HepG2 (cell line): ENCODE measurements at regions not wholly inside any gene's neighbourhood (a gene's known extent, or its start where the extent isn't known, plus 50 kb on each side); places are given as distances from the start of the nearest gene placed in this dataset.

Experiments
- ATAC-seq: fragments of 200-7000 bp; cut with Tn5 transposase; 3 replicates; pipeline ENCODE4 v1.9.1; 2020; ENCODE audit warnings: mild to moderate bottlenecking, moderate library complexity
- BruUV-seq: library from RNA; stranded (reverse); fragments of 400-500 nt; replicated peaks from 2 replicates; lab custom pipeline; 2021; lab: Mats Ljungman, UMichigan
- CTCF ChIA-PET: fragments of 300-600 bp; formaldehyde crosslinking; extraction: SDS; loops from one replicate; lab custom pipeline; 2021; ENCODE audit warnings: low total read pairs, inconsistent platforms, low intra/inter-chr PET ratio; lab: Yijun Ruan, JAX
- POLR2A ChIA-PET: fragments of 350-600 bp; sonication (Branson Sonifier 250); formaldehyde crosslinking; loops from one replicate; lab custom pipeline; 2020; ENCODE audit warnings: antibody characterized with exemption, inconsistent platforms; lab: Yijun Ruan, JAX
- DNase-seq: peaks from one replicate; pipeline ENCODE4 v3.0.0-alpha.2; 2015; ENCODE audit warnings: low spot score
- FAIRE-seq: peaks from 3 replicates; lab custom pipeline; 2011; peaks lifted over from hg19 to GRCh38; lab: Jason Lieb, UNC
- H2AFZ ChIP-seq: one replicate; pipeline ENCODE4 v1.6.1; 2011; ENCODE audit warnings: low read length, inconsistent platforms
- H3K27ac ChIP-seq: fragments of 300-600 bp; 3 replicates; pipeline ENCODE4 v1.8.0; 2011; ENCODE audit warnings: mixed run types, mild to moderate bottlenecking, mixed read lengths, low read length, inconsistent platforms; ENCODE audit not compliant: insufficient read depth; ENCODE audit errors: extremely low read length
- H3K27me3 ChIP-seq, 2 experiments: fragments of 200-600 bp in 1 of 2; 2 replicates in 1 of 2; 3 replicates in 1 of 2; pipeline versions ENCODE4 v1.6.0 to v1.8.0; 2011; ENCODE audit warnings: low read length in 2 of 2, mild to moderate bottlenecking in 2 of 2, moderate library complexity in 2 of 2, inconsistent platforms in 1 of 2; ENCODE audit not compliant: insufficient read depth in 2 of 2, control insufficient read depth in 1 of 2
- H3K36me3 ChIP-seq, 2 experiments: fragments of 200-600 bp in 1 of 2; replicated peaks in 1 of 2; 2 replicates in 1 of 2; 3 replicates in 1 of 2; pipeline versions ENCODE4 v1.5.1 to v1.8.0; 2011; ENCODE audit warnings: low read length in 2 of 2, inconsistent platforms in 1 of 2; ENCODE audit not compliant: insufficient read depth in 2 of 2, control insufficient read depth in 1 of 2
- H3K4me1 ChIP-seq: 2 replicates; pipeline ENCODE4 v1.5.1; 2012; ENCODE audit warnings: low read length, inconsistent platforms; ENCODE audit not compliant: insufficient read depth
- H3K4me2 ChIP-seq: 2 replicates; pipeline ENCODE4 v1.6.0; 2011; ENCODE audit warnings: low read depth, low read length, inconsistent platforms
- H3K4me3 ChIP-seq, 3 experiments: fragments of 200-600 bp in 1 of 3; sonication (generic), shearing (Covaris generic) in 1 of 3; replicated peaks in 1 of 3; 2 replicates each; pipeline ENCODE4 v1.5.1; 2011 to 2016; ENCODE audit warnings: low read length in 3 of 3, inconsistent platforms in 2 of 3, low read depth in 2 of 3, mild to moderate bottlenecking in 2 of 3, control low read depth in 1 of 3, mixed read lengths in 1 of 3; ENCODE audit not compliant: insufficient read depth in 1 of 3
- H3K79me2 ChIP-seq: one replicate; pipeline ENCODE4 v1.6.1; 2011; ENCODE audit warnings: low read length, inconsistent platforms; ENCODE audit not compliant: insufficient read depth
- H3K9ac ChIP-seq: 2 replicates; pipeline ENCODE4 v1.6.0; 2011; ENCODE audit warnings: mild to moderate bottlenecking, low read depth, low read length, inconsistent platforms; ENCODE audit not compliant: insufficient read depth
- H3K9me3 ChIP-seq: 2 replicates; pipeline ENCODE4 v1.5.1; 2012; ENCODE audit warnings: mild to moderate bottlenecking, low read length
- H4K20me1 ChIP-seq: 2 replicates; pipeline ENCODE4 v1.6.0; 2011; ENCODE audit warnings: inconsistent platforms, mild to moderate bottlenecking, low read length, moderate library complexity; ENCODE audit not compliant: insufficient read depth
- ARID5B ChIP-seq: IDR thresholded peaks from 2 replicates; pipeline ENCODE4 v1.4.0; 2020; ENCODE audit warnings: mild to moderate bottlenecking, missing genetic modification reagents
- ARNT ChIP-seq: fragments of 450-650 bp; IDR thresholded peaks from 2 replicates; pipeline ENCODE4 v1.6.1; 2017
- GPBP1L1 ChIP-seq: sonication (generic); formaldehyde crosslinking; IDR thresholded peaks from 2 replicates; pipeline ENCODE4 v1.5.0; 2020; ENCODE audit warnings: mild to moderate bottlenecking, missing genetic modification reagents
- PRMT3 ChIP-seq: sonication (generic); formaldehyde crosslinking; IDR thresholded peaks from 2 replicates; pipeline ENCODE4 v1.8.1; 2022; ENCODE audit warnings: low read depth, mild to moderate bottlenecking, moderate library complexity, missing genetic modification reagents, borderline replicate concordance
- RFXAP ChIP-seq: sonication (generic); formaldehyde crosslinking; IDR thresholded peaks from 2 replicates; pipeline ENCODE4 v1.4.0; 2020; ENCODE audit warnings: missing genetic modification reagents, borderline replicate concordance
- SMC3 ChIP-seq: IDR thresholded peaks from 2 replicates; pipeline ENCODE4 v1.6.1; 2011; ENCODE audit warnings: low read length, improper control_type of control experiment
- STAG1 ChIP-seq: sonication (generic); formaldehyde crosslinking; IDR thresholded peaks from 2 replicates; pipeline ENCODE4 v1.4.0; 2020; ENCODE audit warnings: missing genetic modification reagents
- USF2 ChIP-seq, 2 experiments: sonication (generic) in 1 of 2; formaldehyde crosslinking in 1 of 2; IDR thresholded peaks; 2 replicates each; pipeline versions ENCODE4 v1.5.1 to v1.6.1; 2011 to 2020; ENCODE audit warnings: borderline replicate concordance in 1 of 2, low read depth in 1 of 2, low read length in 1 of 2, mild to moderate bottlenecking in 1 of 2, missing genetic modification reagents in 1 of 2, moderate library complexity in 1 of 2
- ZBTB25 ChIP-seq: IDR thresholded peaks from 2 replicates; pipeline ENCODE4 v1.6.1; 2018; ENCODE audit warnings: missing genetic modification reagents
- ZNF710 ChIP-seq: sonication (generic); formaldehyde crosslinking; IDR thresholded peaks from 2 replicates; pipeline ENCODE4 v1.5.0; 2020; ENCODE audit warnings: mild to moderate bottlenecking, missing genetic modification reagents, borderline replicate concordance
- ZNF780A ChIP-seq: sonication (generic); formaldehyde crosslinking; IDR thresholded peaks from 2 replicates; pipeline ENCODE4 v1.8.0; 2022; ENCODE audit warnings: mild to moderate bottlenecking, missing genetic modification reagents, moderate library complexity
- ZNF800 ChIP-seq: sonication (generic); formaldehyde crosslinking; IDR thresholded peaks from 2 replicates; pipeline ENCODE4 v1.4.0; 2020; ENCODE audit warnings: missing genetic modification reagents
- WGBS: methylation state at CpG from one replicate; pipeline ENCODE4 v1.1.6; 2017; ENCODE audit warnings: low lambda C conversion rate; 5-methylcytosine and 5-hydroxymethylcytosine counted together
- in situ Hi-C: cut with HindIII; loops from 2 replicates; pipeline ENCODE4 v1.10.0; 2017; ENCODE audit warnings: low pct_unique_long_range_greater_than_20kb; ENCODE audit not compliant: extremely low pct_ligation_motif_present
- intact Hi-C: fragments of 100-400 bp; cut with micrococcal nuclease; formaldehyde crosslinking; loops from one replicate; pipeline ENCODE4 v1.10.0; 2022; ENCODE audit not compliant: unreplicated experiment

- 2% methylated on average over 2 of the region's 2 CpGs for WGBS
- no peaks in the 10 kb centered on the region for H3K4me1 ChIP-seq
- H3K79me2 ChIP-seq, result no peaks in the 10 kb centered on the region
- DNase-seq, result no peak
- no peaks in the 10 kb centered on the region for H3K36me3 ChIP-seq
- H3K9ac ChIP-seq, result no peak overlapping the region
- POLR2A ChIA-PET, result no interaction called here
- H3K27ac ChIP-seq, result no peak overlapping the region
- H3K27me3 ChIP-seq, result no peaks in the 10 kb centered on the region
- no peak overlapping the region for H3K4me3 ChIP-seq
- in situ Hi-C loops, result no loop called here
- CTCF ChIA-PET, result no interaction called here
- BruUV-seq, result no TSS peak
- H2AFZ ChIP-seq, result no peak overlapping the region
- no peaks in the 10 kb centered on the region for H4K20me1 ChIP-seq
- no peak overlapping the region for H3K4me2 ChIP-seq
- no peaks in the 10 kb centered on the region for H3K9me3 ChIP-seq
- FAIRE-seq, result no peak
- no peak for ATAC-seq
- intact Hi-C loops, result no loop called here
- TF ChIP-seq USF2 (IDR thresholded peaks at IDR 0.05; ENCODE audit: low read depth, low read length) (no peak), USF2 (CRISPR knock-in tag; IDR thresholded peaks at IDR 0.05; ENCODE audit: borderline replicate concordance) (no peak), PRMT3 (CRISPR knock-in tag) (no peak), GPBP1L1 (CRISPR knock-in tag) (no peak), RFXAP (CRISPR knock-in tag) (no peak), ARID5B (no peak), ZNF780A (CRISPR knock-in tag) (no peak), ARNT (no peak), SMC3 (no peak), ZBTB25 (no peak), STAG1 (CRISPR knock-in tag) (no peak), ZNF800 (CRISPR knock-in tag) (no peak), ZNF710 (CRISPR knock-in tag) (no peak)
Measured at GRCh38 chr4:36915717-36916116, 328.8 kb upstream of the NWD2 start.
